Fibroblast of lung (primary cell): ENCODE measurements at regions not wholly inside any gene's neighbourhood (a gene's known extent, or its start where the extent isn't known, plus 50 kb on each side); places are given as distances from the start of the nearest gene placed in this dataset.

Experiments
- DNase-seq, 2 donors: peaks; one replicate each; pipeline versions ENCODE4 v3.0.0 to v3.0.0-alpha.2; 2010; ENCODE audit warnings: low read depth in 2 of 2
- H2AFZ ChIP-seq: 2 replicates; pipeline ENCODE4 v1.5.1; 2012; ENCODE audit warnings: low read length, control low read depth, inconsistent platforms
- H3K27ac ChIP-seq: 2 replicates; pipeline ENCODE4 v1.5.1; 2011; ENCODE audit warnings: low read length, control low read depth; ENCODE audit not compliant: insufficient read depth
- H3K27me3 ChIP-seq: 2 replicates; pipeline ENCODE4 v1.5.1; 2011; ENCODE audit warnings: mild to moderate bottlenecking, low read length; ENCODE audit not compliant: control insufficient read depth, insufficient read depth
- H3K36me3 ChIP-seq: 2 replicates; pipeline ENCODE4 v1.5.1; 2011; ENCODE audit warnings: low read length; ENCODE audit not compliant: control insufficient read depth, insufficient read depth
- H3K4me1 ChIP-seq: 2 replicates; pipeline ENCODE4 v1.5.1; 2011; ENCODE audit warnings: low read length; ENCODE audit not compliant: control insufficient read depth, insufficient read depth; ENCODE audit errors: extremely low read depth
- H3K4me2 ChIP-seq: 2 replicates; pipeline ENCODE4 v1.5.1; 2011; ENCODE audit warnings: low read length, control low read depth; ENCODE audit not compliant: insufficient read depth; ENCODE audit errors: extremely low read depth
- H3K4me3 ChIP-seq, 4 experiments: fragments of 200-600 bp in 1 of 4; sonication (generic) in 1 of 4; replicated peaks in 1 of 4; 2 replicates each; pipeline ENCODE4 v1.5.1; 2011 to 2016; ENCODE audit warnings: low read length in 4 of 4, low read depth in 3 of 4, mild to moderate bottlenecking in 3 of 4, control low read depth in 2 of 4, inconsistent platforms in 1 of 4, mixed read lengths in 1 of 4; ENCODE audit not compliant: insufficient read depth in 1 of 4; ENCODE audit errors: control extremely low read depth in 1 of 4
- H3K79me2 ChIP-seq: 2 replicates; pipeline ENCODE4 v1.5.1; 2012; ENCODE audit warnings: mild to moderate bottlenecking, low read length, inconsistent platforms; ENCODE audit not compliant: control insufficient read depth, insufficient read depth
- H3K9ac ChIP-seq: 2 replicates; pipeline ENCODE4 v1.5.1; 2011; ENCODE audit warnings: mild to moderate bottlenecking, low read length, control low read depth; ENCODE audit not compliant: insufficient read depth
- H3K9me3 ChIP-seq: 2 replicates; pipeline ENCODE4 v1.5.1; 2012; ENCODE audit warnings: low read depth, low read length; ENCODE audit not compliant: control insufficient read depth, insufficient read depth
- H4K20me1 ChIP-seq: 2 replicates; pipeline ENCODE4 v1.5.1; 2011; ENCODE audit warnings: low read length; ENCODE audit not compliant: control insufficient read depth, insufficient read depth; ENCODE audit errors: extremely low read depth
- CTCF ChIP-seq, 2 donors: IDR thresholded peaks in 1 of 2; conservative IDR thresholded peaks in 1 of 2; 1 replicate in 1 of 2; 2 replicates in 1 of 2; pipeline ENCODE4 v1.5.1; 2011 to 2012; ENCODE audit warnings: low read length in 2 of 2, control low read depth in 1 of 2, inconsistent platforms in 1 of 2, low read depth in 1 of 2, mild to moderate bottlenecking in 1 of 2
- EZH2 ChIP-seq: IDR thresholded peaks from 2 replicates; pipeline ENCODE4 v1.5.1; 2012; ENCODE audit warnings: low read length, control low read depth, mild to moderate bottlenecking; ENCODE audit errors: missing control alignments

DNA sequence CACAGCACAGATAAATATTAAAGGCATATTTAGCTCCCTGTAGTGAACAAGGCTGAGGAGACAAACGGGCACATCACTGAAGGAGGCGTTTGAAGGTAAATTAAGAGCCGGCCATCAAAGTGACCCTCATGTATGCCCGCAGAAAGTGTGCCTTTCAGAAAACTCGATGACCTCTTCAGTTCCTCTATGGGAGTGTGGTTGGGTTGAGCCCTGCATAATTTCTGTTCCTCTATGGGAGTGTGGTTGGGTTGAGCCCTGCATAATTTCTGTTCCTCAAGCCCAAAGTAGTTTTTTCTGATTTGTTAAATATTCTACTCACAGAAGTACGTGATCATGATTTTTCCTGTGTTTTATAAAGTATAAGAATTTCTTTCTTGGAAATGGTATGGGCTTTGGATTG, 568.5 kb downstream of the TSN start:
- Histone ChIP-seq H2AFZ (no peak overlapping the region), H3K27me3 (no peaks in the 10 kb centered on the region), H3K27ac (no peak overlapping the region), H3K9me3 (no peaks in the 10 kb centered on the region), H3K9ac (no peak overlapping the region), H3K4me3 (no peak overlapping the region), H3K4me1 (no peaks in the 10 kb centered on the region), H3K79me2 (no peaks in the 10 kb centered on the region), H3K4me2 (no peak overlapping the region), H3K36me3 (no peaks in the 10 kb centered on the region), H4K20me1 (no peaks in the 10 kb centered on the region)
- DNase-seq: no peak
- no peak for TF ChIP-seq EZH2

GRCh38 chr2:122326471-122326870, 571.0 kb downstream of the TSN start:
- TF ChIP-seq CTCF (conservative IDR thresholded peaks at IDR 0.05 in 1 of 2, IDR thresholded peaks at IDR 0.05 in 1 of 2; ENCODE audit: low read depth in 1 of 2, low read length in 2 of 2) (no peak), EZH2 (no peak)
- H3K9ac ChIP-seq: no peak overlapping the region

GRCh38 chr2:122328816-122329215, 573.4 kb downstream of the TSN start:
- Histone ChIP-seq H3K4me2 (no peak overlapping the region), H4K20me1 (no peaks in the 10 kb centered on the region), H3K9ac (no peak overlapping the region), H3K36me3 (no peaks in the 10 kb centered on the region), H3K79me2 (no peaks in the 10 kb centered on the region), H3K4me3 (no peak overlapping the region), H2AFZ (no peak overlapping the region), H3K27me3 (no peaks in the 10 kb centered on the region), H3K4me1 (no peaks in the 10 kb centered on the region), H3K27ac (no peak overlapping the region), H3K9me3 (no peaks in the 10 kb centered on the region)
- no peak for DNase-seq
- no peak for TF ChIP-seq EZH2
- TF ChIP-seq CTCF (conservative IDR thresholded peaks at IDR 0.05 in 1 of 2, IDR thresholded peaks at IDR 0.05 in 1 of 2; ENCODE audit: low read depth in 1 of 2, low read length in 2 of 2): no peak

More at GRCh38 chr2:122326471-122326870, 571.0 kb downstream of the TSN start:
- H3K36me3 ChIP-seq: no peaks in the 10 kb centered on the region
- no peaks in the 10 kb centered on the region for H3K79me2 ChIP-seq
- H2AFZ ChIP-seq: no peak overlapping the region
- no peak overlapping the region for H3K4me2 ChIP-seq
- no peak overlapping the region for H3K4me3 ChIP-seq
- no peak for DNase-seq
- H4K20me1 ChIP-seq: no peaks in the 10 kb centered on the region
- no peaks in the 10 kb centered on the region for H3K27me3 ChIP-seq
- H3K27ac ChIP-seq: no peak overlapping the region
- H3K9me3 ChIP-seq: no peaks in the 10 kb centered on the region
- H3K4me1 ChIP-seq: no peaks in the 10 kb centered on the region
